SK-N-MC (cell line): ENCODE measurements at regions not wholly inside any gene's neighbourhood (a gene's known extent, or its start where the extent isn't known, plus 50 kb on each side); places are given as distances from the start of the nearest gene placed in this dataset.

ENCODE experiments used
- EZH2 ChIP-seq: fragments of 200-600 bp; sonication (generic); IDR thresholded peaks from one replicate; pipeline ENCODE4 v1.6.1; 2017; ENCODE audit warnings: antibody characterized with exemption
- FOXP2 ChIP-seq: optimal IDR thresholded peaks from 2 replicates; pipeline ENCODE3; 2011; ENCODE audit warnings: mild to moderate bottlenecking, moderate library complexity; ENCODE audit not compliant: insufficient read depth; ENCODE audit errors: extremely low read length, control extremely low read depth
- POLR2AphosphoS5 ChIP-seq: IDR thresholded peaks from 2 replicates; pipeline ENCODE4 v1.6.1; 2012; ENCODE audit warnings: mild to moderate bottlenecking, low read depth, low read length, borderline replicate concordance

DNA sequence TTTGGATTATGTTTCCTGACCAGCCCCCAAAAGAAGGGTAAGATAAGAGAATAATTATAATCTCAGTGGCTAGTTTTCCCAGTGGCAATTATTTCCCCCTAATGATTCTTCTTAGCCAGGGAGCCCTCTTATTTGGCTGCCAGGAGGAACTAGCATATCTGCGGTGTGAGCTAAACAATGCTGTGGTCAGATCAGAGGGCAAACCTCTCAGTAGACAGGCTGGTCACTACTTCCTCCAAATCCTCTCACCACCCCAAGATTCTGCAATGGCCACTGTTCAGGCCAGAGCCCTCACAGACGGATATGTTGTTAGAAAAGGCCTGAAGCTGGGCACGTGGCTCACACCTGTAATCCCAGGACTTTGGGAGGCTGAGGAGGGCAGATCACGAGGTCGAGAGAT lies 273.4 kb upstream of the SASH1 start:
- TF ChIP-seq EZH2 (no peak), POLR2AphosphoS5 (no peak), FOXP2 (no peak)
